ENCODE measurements at regions not wholly inside any gene's neighbourhood (a gene's known extent, or its start where the extent isn't known, plus 50 kb on each side); places are given as distances from the start of the nearest gene placed in this dataset.
"Not testable (repeated sequence)": the region's sequence is repeated elsewhere in the genome, so short reads cannot be mapped to it uniquely, and the experiment has no call there.

DNA sequence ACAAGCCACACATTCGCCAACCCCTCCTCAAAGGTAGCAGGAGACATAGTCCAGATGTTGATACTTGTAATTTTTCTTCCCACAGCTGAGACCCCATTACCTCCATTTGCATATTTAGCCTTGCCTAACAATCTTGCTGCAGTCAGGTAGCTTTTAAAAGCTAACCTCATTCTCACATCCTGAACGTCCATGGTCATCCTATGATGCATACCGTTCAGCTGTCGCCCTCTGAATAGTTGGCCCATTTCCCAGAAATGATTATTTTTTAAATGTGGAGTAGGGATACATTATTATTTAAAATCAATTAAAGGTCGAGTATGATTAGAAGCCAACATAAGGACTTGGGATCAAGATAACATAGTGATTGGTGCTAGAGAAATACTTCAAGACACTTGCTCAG, 165.0 kb downstream of the MEX3B start:
- in situ Hi-C loops (cut with MboI; ENCODE audit: low pct_unique_long_range_greater_than_20kb, low sequenced_read_pairs) = no loop called here
- no peak for DNase-seq

DNA sequence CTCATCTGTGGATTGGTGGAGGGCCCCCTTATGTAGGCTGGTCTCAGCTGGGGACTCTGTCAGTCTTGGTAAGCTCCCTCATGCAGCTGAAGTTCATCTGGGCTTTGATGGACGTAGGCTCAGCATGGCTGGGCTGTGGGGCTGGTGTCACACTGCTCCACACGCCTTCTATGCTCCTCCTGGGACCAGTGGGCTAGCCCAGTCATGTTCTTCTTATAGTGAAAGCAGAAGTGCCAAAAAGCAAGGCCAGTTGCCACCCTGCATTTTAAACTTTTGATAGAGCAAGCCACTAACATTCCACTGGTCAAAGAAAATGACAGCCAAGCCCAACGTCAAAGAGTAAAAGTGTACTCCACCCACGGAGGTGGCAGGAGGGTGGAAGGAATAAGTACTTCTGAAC, 165.5 kb downstream of the MEX3B start:
- in situ Hi-C loops (cut with MboI; ENCODE audit: low pct_unique_long_range_greater_than_20kb, low sequenced_read_pairs) = no loop called here
- DNase-seq = peak; percentile 64

DNA sequence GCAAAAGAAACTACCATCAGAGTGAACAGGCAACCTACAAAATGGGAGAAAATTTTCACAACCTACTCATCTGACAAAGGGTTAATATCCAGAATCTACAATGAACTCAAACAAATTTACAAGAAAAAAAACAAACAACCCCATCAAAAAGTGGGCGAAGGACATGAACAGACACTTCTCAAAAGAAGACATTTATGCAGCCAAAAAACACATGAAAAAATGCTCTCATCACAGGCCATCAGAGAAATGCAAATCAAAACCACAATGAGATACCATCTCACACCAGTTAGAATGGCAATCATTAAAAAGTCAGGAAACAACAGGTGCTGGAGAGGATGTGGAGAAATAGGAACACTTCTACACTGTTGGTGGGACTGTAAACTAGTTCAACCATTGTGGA, 170.1 kb downstream of the MEX3B start:
- DNase-seq; in situ Hi-C loops (cut with MboI; ENCODE audit: low pct_unique_long_range_greater_than_20kb, low sequenced_read_pairs): not testable (repeated sequence)

DNA sequence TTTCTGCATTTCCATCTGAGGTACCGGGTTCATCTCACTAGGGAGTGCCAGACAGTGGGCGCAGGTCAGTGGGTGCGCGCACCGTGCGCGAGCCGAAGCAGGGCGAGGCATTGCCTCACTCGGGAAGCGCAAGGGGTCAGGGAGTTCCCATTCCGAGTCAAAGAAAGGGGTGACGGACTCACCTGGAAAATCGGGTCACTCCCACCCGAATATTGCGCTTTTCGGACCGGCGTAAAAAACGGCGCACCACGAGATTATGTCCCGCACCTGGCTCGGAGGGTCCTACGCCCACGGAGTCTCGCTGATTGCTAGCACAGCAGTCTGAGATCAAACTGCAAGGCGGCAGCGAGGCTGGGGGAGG, 175.1 kb downstream of the MEX3B start:
- in situ Hi-C loops (cut with MboI; ENCODE audit: low pct_unique_long_range_greater_than_20kb, low sequenced_read_pairs); DNase-seq: not testable (repeated sequence)

DNA sequence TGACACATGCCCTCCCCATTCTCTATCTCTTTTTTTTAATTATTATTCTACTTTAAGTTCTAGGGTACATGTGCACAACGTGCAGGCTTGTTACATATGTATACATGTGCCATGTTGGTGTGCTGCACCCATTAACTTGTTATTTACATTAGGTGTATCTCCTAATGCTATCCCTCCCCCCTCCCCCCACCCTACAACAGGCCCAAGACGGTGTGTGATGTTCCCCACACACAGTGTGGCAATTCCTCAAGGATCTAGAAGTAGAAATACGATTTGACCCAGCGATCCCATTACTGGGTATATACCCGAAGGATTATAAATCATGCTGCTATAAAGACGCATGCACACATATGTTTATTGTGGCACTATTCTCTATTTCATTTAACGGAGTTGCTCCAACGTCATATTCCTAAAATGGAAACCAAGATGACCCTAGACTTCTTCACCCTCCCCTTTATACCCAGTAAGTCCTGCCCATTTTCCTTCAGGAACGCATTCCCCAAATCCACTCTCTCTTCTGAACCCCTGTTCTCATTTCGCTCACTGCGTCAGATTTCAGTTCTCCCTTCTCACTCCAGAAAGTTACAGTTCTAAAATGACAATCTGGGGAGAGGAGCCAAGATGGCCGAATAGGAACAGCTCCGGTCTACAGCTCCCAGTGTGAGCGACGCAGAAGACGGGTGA, 175.6 kb downstream of the MEX3B start:
- in situ Hi-C loops (cut with MboI; ENCODE audit: low pct_unique_long_range_greater_than_20kb, low sequenced_read_pairs); DNase-seq: not testable (repeated sequence)

DNA sequence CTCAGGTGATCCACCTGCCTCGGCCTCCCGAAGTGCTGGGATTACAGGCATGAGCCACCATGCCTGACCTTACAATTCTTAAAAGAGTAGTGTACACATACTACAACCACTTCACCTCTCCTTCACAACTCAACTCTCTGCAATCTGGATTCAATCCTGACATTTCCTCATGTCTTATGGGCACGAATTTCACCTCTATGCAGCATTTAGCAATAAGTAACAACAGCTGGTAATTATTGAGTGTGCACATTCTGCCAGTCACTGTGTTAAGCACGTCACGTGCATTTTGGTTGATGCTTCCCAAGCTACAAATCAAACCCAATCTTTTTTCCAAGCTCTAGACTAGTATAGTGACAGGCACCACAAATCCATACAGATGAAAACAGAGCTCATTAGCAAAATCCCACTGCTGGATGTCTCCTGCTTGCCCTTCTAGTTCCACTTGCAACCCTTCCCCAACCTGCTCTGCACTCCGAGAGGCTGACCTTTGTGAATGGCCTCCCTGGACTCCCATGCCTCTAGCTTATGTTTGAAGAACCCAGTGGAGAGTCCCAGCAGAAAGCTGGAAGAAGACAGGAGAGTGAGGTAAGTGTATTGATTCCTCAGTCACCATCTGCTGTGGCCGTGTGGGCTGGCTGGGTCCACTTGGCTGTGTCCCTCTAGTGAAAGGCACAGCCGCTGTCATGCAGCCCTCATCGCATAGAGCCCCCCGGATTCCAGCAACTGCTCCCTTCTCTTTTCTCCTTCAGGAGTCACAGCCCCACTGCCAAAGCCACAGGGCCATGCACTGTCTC, 176.5 kb downstream of the MEX3B start:
- DNase-seq = no peak
- in situ Hi-C loops (cut with MboI; ENCODE audit: low pct_unique_long_range_greater_than_20kb, low sequenced_read_pairs) = no loop called here

- in situ Hi-C loops (cut with MboI; ENCODE audit: low pct_unique_long_range_greater_than_20kb, low sequenced_read_pairs) = no loop called here
These were observed 179.8 kb downstream of the MEX3B start for GRCh38 chr15:81865850-81866537.

GRCh38 chr15:81863162-81863561, 182.7 kb downstream of the MEX3B start:
- no peak for DNase-seq
- in situ Hi-C loops (cut with MboI; ENCODE audit: low pct_unique_long_range_greater_than_20kb, low sequenced_read_pairs) = no loop called here

More at GRCh38 chr15:81865850-81866537, 179.8 kb downstream of the MEX3B start:
- DNase-seq = peak; percentile 19

DNA sequence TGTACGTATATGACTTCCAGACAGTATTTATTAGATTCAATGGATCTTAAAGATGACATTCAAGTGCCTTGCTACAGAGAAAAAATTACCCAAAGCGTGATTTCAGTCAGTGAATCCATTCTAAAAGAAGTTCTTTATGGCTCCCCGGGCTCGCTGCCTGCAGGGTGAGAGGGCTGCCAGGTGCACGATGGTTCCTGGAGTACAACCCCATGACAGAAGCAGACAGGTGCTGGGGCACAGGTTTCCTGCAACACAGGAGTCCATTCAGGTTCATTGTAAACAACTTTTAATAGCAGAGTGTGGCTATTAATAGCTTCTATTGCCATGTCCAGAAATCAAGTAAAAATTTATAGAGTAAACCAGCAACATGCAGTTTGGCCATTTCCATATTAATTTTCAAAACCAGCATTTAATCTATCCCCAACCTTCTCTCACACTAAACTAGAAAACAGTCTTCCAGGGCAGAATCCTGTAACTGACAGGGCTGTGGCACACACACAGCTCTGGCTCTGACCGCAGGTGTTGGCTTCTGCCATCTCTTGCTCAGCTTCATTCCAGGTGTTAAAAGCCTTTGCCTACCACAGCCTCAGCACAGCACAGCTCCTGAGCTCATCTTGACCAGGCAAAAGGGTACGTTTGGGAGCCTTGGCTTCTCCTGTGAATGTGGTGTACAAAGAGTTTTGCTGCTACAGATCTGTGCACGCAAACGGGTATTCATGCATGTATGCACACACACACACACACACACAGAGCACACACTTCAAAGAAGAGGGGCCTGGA, 185.9 kb downstream of the MEX3B start:
- in situ Hi-C loops (cut with MboI; ENCODE audit: low pct_unique_long_range_greater_than_20kb, low sequenced_read_pairs) = no loop called here
- no peak for DNase-seq

DNA sequence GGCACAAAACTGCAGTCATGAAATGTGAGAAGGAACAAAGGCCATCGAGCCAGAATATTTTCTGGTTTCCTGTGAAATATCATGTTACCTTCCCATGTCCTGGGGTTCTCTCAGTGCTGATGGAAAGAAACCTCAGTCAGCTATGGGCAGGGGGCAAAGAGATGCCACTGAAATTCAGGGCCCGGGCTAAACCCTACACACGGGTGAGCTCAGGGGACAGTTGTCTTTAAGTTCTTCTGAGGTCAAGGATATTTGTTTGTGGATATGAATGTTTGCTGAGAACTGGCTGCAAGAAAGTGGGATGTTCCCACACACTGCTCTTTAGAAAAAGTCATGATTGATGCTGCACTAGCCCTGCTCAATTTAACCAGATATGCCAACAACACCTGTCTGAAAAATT, 187.2 kb downstream of the MEX3B start:
- in situ Hi-C loops (cut with MboI; ENCODE audit: low pct_unique_long_range_greater_than_20kb, low sequenced_read_pairs) = no loop called here
- DNase-seq = no peak

- in situ Hi-C loops (cut with MboI; ENCODE audit: low pct_unique_long_range_greater_than_20kb, low sequenced_read_pairs) = no loop called here
- DNase-seq = no peak
These were observed 187.7 kb downstream of the MEX3B start for GRCh38 chr15:81858136-81858535.

DNA sequence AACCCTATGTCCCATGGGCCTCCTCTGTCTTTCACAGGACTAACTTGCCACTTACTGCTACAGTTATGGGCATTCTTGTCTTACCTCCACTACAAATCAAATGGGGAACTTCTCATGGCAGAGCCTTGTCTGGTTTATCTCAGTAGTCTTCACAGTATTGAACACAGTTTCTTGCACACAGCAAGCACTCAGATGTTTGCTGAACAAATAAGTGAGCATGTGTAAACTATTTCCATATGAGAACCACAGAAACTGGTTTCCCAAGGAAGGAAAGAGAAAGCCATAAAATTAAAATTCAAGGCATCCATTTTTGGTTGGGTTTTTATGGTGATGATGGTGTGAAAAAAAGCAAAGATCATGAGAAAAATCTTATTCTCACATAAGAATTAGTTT, 189.2 kb downstream of the MEX3B start:
- no peak for DNase-seq
- in situ Hi-C loops (cut with MboI; ENCODE audit: low pct_unique_long_range_greater_than_20kb, low sequenced_read_pairs) = no loop called here

GRCh38 chr15:81856001-81856633, 189.7 kb downstream of the MEX3B start:
- DNase-seq = no peak
- in situ Hi-C loops (cut with MboI; ENCODE audit: low pct_unique_long_range_greater_than_20kb, low sequenced_read_pairs) = no loop called here

DNA sequence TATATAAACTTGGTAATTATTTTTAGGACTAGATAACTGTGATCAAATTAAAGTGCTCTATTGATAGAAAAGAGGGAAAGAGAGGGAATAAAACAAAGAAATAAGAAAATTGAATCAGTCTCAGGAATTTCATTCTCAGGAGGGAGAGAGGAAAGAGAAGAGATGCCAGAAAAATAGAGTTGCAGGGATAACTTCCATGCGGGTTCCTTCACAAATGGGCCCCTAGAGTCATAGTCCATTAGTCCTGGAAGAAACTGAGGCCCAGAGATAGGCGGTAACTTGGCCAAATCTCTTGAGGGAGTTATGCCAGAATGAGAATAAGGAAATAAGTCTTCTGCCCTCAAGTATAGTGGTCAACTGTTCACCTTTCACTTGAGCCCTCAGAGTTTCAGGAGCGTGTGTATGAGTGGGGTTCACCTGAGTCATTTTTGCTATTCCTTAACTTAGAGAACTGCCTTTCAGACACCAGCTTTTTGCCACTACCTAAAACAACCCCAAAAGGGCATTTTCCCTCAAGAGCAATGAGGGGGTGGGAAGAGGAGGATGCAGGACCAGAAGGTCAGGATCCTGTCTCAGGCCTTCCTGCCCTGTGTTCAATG, 192.6 kb downstream of the MEX3B start:
- in situ Hi-C loops (cut with MboI; ENCODE audit: low pct_unique_long_range_greater_than_20kb, low sequenced_read_pairs) = no loop called here
- DNase-seq = no peak

DNA sequence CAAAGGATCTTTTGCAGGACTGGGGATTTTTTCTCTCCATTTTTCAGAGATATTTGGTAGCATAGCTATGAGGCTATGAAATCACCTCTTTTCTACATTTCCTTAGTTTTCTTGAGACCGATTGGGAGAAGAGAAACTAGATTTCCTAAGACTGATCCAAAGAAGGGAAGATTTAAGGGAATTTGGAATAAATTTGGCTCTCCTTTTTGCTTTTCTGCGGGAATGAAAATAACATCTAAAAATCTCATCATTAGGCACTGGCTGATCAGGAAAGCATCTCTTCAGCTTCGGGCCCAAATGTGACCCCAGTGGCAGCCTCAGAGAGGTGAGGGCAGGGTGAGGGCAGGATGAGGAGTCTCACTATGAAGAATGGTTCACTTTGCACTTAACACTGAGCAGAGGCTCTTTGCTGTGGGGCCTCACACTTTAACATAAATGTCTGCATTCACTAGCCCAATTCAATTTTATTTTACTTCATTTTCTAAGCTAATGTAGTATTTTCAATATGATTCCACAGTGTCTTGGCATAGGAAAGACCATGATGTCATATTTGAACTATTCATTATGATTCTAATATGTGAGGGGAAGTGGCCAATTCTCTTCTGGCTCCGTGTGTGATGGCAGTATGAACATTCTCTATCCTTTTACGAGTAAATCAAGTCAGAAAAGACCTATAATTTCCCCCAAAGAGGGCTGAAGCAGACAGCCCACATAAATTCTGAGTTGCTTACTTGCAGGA, 193.2 kb downstream of the MEX3B start:
- no peak for DNase-seq
- in situ Hi-C loops (cut with MboI; ENCODE audit: low pct_unique_long_range_greater_than_20kb, low sequenced_read_pairs) = no loop called here

DNA sequence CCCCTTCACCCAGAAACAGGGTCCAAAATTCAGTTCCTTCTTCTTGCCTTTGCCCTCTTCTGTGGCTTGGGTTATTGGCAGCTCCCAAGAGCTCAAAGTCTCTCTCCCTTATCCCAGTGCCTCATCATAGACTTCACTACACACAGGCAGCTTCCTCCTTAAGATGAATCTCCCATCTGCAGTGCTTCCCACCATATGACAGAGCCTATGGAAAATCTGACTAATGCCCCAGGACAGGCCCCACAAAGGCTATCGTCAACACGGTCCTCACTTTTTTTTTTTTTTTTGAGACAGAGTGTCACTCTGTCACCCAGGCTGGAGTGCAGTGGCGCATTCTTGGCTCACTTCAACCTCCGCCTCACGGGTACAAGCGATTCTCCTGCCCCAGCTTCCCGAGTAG, 194.1 kb downstream of the MEX3B start:
- in situ Hi-C loops (cut with MboI; ENCODE audit: low pct_unique_long_range_greater_than_20kb, low sequenced_read_pairs) = no loop called here
- DNase-seq = no peak

- no peak for DNase-seq
- in situ Hi-C loops (cut with MboI; ENCODE audit: low pct_unique_long_range_greater_than_20kb, low sequenced_read_pairs) = no loop called here
These were observed 194.5 kb downstream of the MEX3B start for GRCh38 chr15:81851325-81851724.

- DNase-seq = no peak
- in situ Hi-C loops (cut with MboI; ENCODE audit: low pct_unique_long_range_greater_than_20kb, low sequenced_read_pairs) = no loop called here
These were observed 196.5 kb downstream of the MEX3B start for GRCh38 chr15:81849289-81849688.

All from KBM-7 (cell line).